Lung (tissue), 11 donors: ENCODE measurements at regions not wholly inside any gene's neighbourhood (a gene's known extent, or its start where the extent isn't known, plus 50 kb on each side); places are given as distances from the start of the nearest gene placed in this dataset.

Source experiments
- ATAC-seq: fragments of 200-7000 bp; cut with Tn5 transposase; one replicate; pipeline ENCODE4 v1.9.1; 2020; ENCODE audit warnings: moderate number of reproducible peaks; ENCODE audit not compliant: insufficient read depth, low FRiP score
- DNase-seq, 3 donors: peaks; one replicate each; pipeline ENCODE4 v3.0.0-alpha.2; 2013 to 2017
- H3K27ac ChIP-seq, 2 donors: one replicate each; pipeline ENCODE4 v1.5.1; 2013; ENCODE audit warnings: mild to moderate bottlenecking in 2 of 2, moderate library complexity in 2 of 2, control low read depth in 1 of 2, inconsistent platforms in 1 of 2, low read depth in 1 of 2, low read length in 1 of 2
- H3K27me3 ChIP-seq, 3 donors: one replicate each; pipeline ENCODE4 v1.5.1; 2013; ENCODE audit warnings: low read length in 2 of 3; ENCODE audit not compliant: control insufficient read depth in 3 of 3, insufficient read depth in 3 of 3
- H3K36me3 ChIP-seq, 4 donors: one replicate each; pipeline ENCODE4 v1.5.1; 2013; ENCODE audit warnings: low read length in 4 of 4, mild to moderate bottlenecking in 1 of 4, moderate library complexity in 1 of 4; ENCODE audit not compliant: control insufficient read depth in 4 of 4, insufficient read depth in 4 of 4
- H3K4me1 ChIP-seq, 5 donors: one replicate each; pipeline ENCODE4 v1.5.1; 2013; ENCODE audit warnings: low read length in 5 of 5, mild to moderate bottlenecking in 2 of 5, moderate library complexity in 1 of 5; ENCODE audit not compliant: control insufficient read depth in 5 of 5, insufficient read depth in 5 of 5
- H3K4me3 ChIP-seq: one replicate; pipeline ENCODE4 v1.5.1; 2013; ENCODE audit warnings: mild to moderate bottlenecking, control low read depth, moderate library complexity
- H3K9ac ChIP-seq, 2 donors: one replicate each; pipeline ENCODE4 v1.5.1; 2013; ENCODE audit warnings: low read length in 2 of 2, control low read depth in 1 of 2; ENCODE audit not compliant: insufficient read depth in 1 of 2
- H3K9me3 ChIP-seq, 4 donors: one replicate each; pipeline ENCODE4 v1.5.1; 2013; ENCODE audit warnings: low read length in 3 of 4, mild to moderate bottlenecking in 1 of 4, moderate library complexity in 1 of 4; ENCODE audit not compliant: control insufficient read depth in 4 of 4, insufficient read depth in 3 of 4
- CTCF ChIP-seq: IDR thresholded peaks from 2 replicates; pipeline ENCODE4 v1.5.1; 2012; ENCODE audit warnings: mild to moderate bottlenecking; ENCODE audit errors: control extremely low read depth, extremely low read depth
- WGBS, 2 donors: extraction: QIAGEN DNeasy Blood & Tissue Kit; methylation state at CpG; one replicate each; pipeline ENCODE4 v1.1.7; 2013; 5-methylcytosine and 5-hydroxymethylcytosine counted together
- donor health status: control.
- donor health status: control.
- donor health status: Bipolar disorder and iron deficiency.
- donor health status: healthy.
- donor health status: DM: yes; HTN: yes; CAD: no.

DNA sequence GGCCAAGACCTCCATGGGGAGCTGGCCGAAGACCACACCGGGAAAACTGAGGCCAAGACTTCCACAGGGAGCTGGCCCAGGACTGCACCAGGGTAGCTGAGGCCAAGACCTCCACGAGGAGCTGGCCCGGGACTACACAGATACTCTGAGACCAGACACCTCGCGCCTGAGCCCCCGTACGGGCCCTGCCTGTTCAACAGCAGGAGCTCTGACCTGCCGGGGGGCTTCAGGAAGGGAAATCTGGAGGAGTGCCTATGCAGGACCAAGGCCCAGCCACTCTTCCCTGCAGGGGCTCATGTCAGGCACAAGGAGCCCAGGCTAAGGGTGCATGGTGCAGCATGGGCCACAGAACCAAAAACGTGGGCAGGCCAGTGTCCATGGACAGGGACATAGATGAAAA lies 151.6 kb downstream of the TMEM18 start:
- 95% methylated on average over 10 of the region's 10 CpGs for WGBS, 2 donors
- TF ChIP-seq CTCF, result no peak

GRCh38 chr2:525021-525420 lies 152.2 kb downstream of the TMEM18 start:
- ATAC-seq, result no peak
- Histone ChIP-seq H3K36me3 (no peaks in the 10 kb centered on the region), H3K4me1 (peaks cover 0 to 12% (median 0%) of the 10 kb centered on the region in 5 donors), H3K9me3 (peaks cover 0 to 16% (median 3%) of the 10 kb centered on the region in 4 donors), H3K27ac (no peak overlapping the region), H3K27me3 (no peaks in the 10 kb centered on the region), H3K9ac (no peak overlapping the region), H3K4me3 (no peak overlapping the region)
- no peak for TF ChIP-seq CTCF
- WGBS, 2 donors, result 83 to 85% methylated on average over 7 of the region's 7 CpGs
- no peak for DNase-seq

More for the DNA sequence above, 151.6 kb downstream of the TMEM18 start:
- peaks cover 0 to 16% (median 3%) of the 10 kb centered on the region in 4 donors for H3K9me3 ChIP-seq
- H3K4me3 ChIP-seq, result no peak overlapping the region
- H3K9ac ChIP-seq, result no peak overlapping the region
- ATAC-seq (no peak), DNase-seq (no peak)
- H3K27ac ChIP-seq, result no peak overlapping the region
- no peaks in the 10 kb centered on the region for H3K36me3 ChIP-seq
- no peaks in the 10 kb centered on the region for H3K27me3 ChIP-seq
- H3K4me1 ChIP-seq, result peaks cover 0 to 12% (median 0%) of the 10 kb centered on the region in 5 donors

DNA sequence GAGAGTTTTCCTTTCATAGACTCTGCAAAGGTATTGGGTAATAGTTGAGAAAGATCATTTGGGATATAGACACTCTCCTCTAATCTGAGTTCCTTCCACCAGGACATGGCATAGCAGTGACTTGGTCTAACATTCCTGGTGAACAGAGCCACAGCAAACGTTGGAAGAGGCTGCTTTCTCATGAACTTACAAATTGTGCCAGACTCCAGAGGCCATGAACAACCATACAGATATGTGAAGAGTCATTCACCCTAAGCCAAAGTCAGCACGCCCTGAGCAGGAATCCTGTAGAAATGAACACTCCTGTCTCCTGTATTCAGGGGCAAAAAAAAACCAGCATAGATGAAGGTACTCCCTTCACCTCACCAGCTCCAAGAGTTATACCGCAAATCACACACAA lies 152.8 kb downstream of the TMEM18 start:
- ATAC-seq (no peak), DNase-seq (no peak)
- H3K9me3 ChIP-seq, result peaks cover 0 to 16% (median 2%) of the 10 kb centered on the region in 4 donors
- WGBS, 2 donors, result 55 to 63% methylated on average over 3 of the region's 3 CpGs
- no peaks in the 10 kb centered on the region for H3K27me3 ChIP-seq
- no peak overlapping the region for H3K9ac ChIP-seq
- no peak overlapping the region for H3K27ac ChIP-seq
- TF ChIP-seq CTCF, result no peak
- H3K4me3 ChIP-seq, result no peak overlapping the region
- H3K36me3 ChIP-seq, result no peaks in the 10 kb centered on the region
- peaks cover 0 to 12% (median 0%) of the 10 kb centered on the region in 5 donors for H3K4me1 ChIP-seq

DNA sequence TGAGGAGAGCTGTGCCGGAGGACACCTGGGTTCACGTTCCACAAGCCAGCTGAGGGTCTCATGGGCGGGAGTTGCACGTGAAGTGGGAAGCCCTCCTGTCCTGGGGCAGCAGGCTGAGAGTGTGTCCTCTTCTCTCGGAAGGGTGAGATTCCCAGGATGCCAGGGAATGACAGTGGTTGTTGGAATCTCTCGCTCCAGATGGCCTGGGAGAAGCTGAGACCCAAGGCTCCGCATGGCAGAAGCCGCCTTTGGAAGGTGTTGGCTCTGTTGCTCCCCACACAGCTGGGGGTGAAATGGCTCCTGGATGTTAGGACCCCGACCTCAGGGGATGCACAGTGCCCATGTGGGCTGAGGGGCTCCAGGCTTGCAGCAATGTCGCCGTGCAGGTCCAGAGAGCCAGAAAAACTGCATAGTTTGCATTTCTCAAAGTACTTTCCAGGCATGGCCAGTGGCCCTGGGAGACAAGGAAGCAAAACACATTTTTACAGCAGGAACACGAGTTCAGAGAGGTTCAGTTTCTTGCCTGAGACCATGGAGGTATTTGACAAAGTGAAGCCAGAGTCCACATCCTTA lies 153.4 kb downstream of the TMEM18 start:
- Histone ChIP-seq H3K27ac (no peak overlapping the region), H3K4me3 (no peak overlapping the region), H3K9ac (no peak overlapping the region), H3K4me1 (peaks cover 0 to 12% (median 0%) of the 10 kb centered on the region in 5 donors), H3K27me3 (no peaks in the 10 kb centered on the region), H3K36me3 (no peaks in the 10 kb centered on the region), H3K9me3 (peaks cover 0 to 16% (median 2%) of the 10 kb centered on the region in 4 donors)
- 76 to 77% methylated on average over 12 of the region's 12 CpGs for WGBS, 2 donors
- ATAC-seq (no peak), DNase-seq (peak; percentile 21 to 41 (median 40))
- no peak for TF ChIP-seq CTCF
